Left renal cortex interstitium (tissue), 4 donors: ENCODE measurements at regions not wholly inside any gene's neighbourhood (a gene's known extent, or its start where the extent isn't known, plus 50 kb on each side); places are given as distances from the start of the nearest gene placed in this dataset.
"Not testable (repeated sequence)": the region's sequence is repeated elsewhere in the genome, so short reads cannot be mapped to it uniquely, and the experiment has no call there.

ENCODE experiments used
- DNase-seq, 4 donors: peaks; one replicate each; pipeline ENCODE4 v3.0.0-alpha.2; 2013; ENCODE audit warnings: low read depth in 4 of 4, low spot score in 2 of 4, missing footprints in 1 of 4

GRCh38 chr2:126952216-126952615 is 53.5 kb downstream of the TEX51 start:
- no peak for DNase-seq

DNA sequence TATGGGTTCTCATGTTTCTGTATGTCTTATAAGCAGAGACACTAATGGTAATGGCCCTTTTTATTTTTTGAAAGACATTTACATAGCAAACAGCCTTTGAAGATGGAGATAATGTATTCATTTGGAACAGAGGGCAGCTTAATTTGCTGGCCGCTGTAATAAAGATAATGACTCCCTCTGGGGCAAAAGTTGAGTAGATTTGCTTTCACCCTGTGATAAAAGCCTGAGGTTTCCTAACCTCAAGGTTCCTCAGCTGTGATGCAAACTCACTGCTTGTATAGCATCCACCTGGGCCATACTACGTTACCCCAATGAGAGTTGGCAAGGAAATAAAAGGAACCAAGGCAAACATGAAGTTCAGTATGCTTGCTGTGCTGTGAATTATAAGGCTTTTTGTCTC is 54.8 kb downstream of the TEX51 start:
- no peak for DNase-seq

- DNase-seq: no peak
Measured at GRCh38 chr2:126954831-126955230, 56.1 kb downstream of the TEX51 start.

GRCh38 chr2:126956773-126957172 is 58.1 kb downstream of the TEX51 start:
- DNase-seq: not testable (repeated sequence)

GRCh38 chr2:126963390-126963789 is 64.7 kb downstream of the TEX51 start:
- no peak for DNase-seq

GRCh38 chr2:126966601-126967000 is 67.9 kb downstream of the TEX51 start:
- DNase-seq: no peak

DNA sequence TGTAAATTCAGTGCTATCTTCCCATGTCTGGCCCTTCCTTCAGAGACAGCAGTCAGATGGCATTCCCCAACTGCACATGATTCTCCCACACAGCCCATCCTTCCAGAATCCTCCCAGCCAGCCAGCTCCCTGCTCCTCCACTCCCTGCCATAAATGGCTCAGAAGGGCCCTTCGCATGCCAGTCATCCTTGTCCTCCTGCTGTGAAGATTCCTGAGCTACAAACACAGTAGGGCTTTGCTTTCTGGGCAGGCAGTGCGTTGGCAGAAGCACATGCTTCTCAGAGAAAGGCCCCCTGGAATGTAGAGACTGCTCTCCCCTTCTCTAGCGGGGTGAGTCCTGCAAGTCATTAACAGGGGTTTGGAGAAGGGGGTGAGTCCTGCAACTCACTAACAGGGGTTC is 71.9 kb downstream of the TEX51 start:
- no peak for DNase-seq

DNA sequence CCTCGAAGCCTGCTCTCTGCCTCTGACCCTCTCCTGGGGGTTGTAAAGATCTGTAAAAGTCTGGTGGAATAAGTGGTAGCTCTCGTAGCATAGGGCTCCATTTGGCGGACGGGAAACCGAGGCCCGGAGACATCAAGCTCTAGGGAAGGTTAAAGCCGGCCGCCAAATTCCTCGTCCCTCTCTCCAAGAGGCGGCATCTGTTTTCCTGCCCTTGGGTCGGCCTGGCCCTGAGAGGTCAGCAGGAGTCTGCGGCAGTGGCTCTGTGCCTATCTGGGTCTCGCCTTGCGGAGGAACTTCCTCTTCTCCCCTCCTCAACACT is 72.4 kb downstream of the TEX51 start:
- DNase-seq: no peak

- peak in 2 of 4 donors; percentile 53 to 67 for DNase-seq
Measured at GRCh38 chr2:126971481-126972278, 73.0 kb downstream of the TEX51 start.

GRCh38 chr2:126972279-126972626 is 73.6 kb downstream of the TEX51 start:
- DNase-seq: no peak

DNA sequence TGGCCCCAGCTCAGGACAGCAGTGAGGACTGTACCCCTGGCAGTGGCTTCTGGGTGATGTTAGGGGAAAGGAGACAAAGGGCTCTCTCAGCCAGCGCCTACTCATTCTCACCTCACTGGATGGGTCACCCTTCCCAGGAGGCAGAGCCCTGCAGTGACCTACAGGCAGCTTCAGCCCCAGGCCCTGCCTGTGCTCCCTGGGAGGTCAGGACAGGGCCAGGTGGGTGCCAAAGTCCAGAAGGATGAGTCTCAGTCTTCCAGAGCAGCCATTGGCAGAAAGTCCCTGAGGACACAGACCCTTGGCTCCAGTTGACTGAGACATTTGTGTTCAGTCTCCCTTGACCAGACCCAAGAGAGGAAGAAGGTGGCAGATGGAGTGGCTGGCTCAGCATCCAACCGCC is 75.1 kb downstream of the TEX51 start:
- DNase-seq: no peak

GRCh38 chr2:126975671-126976655 is 77.3 kb downstream of the TEX51 start:
- DNase-seq: no peak

- no peak for DNase-seq
Measured at GRCh38 chr2:126976721-126977328, 78.1 kb downstream of the TEX51 start.

GRCh38 chr2:126978333-126978732 is 79.6 kb downstream of the TEX51 start:
- no peak for DNase-seq

DNA sequence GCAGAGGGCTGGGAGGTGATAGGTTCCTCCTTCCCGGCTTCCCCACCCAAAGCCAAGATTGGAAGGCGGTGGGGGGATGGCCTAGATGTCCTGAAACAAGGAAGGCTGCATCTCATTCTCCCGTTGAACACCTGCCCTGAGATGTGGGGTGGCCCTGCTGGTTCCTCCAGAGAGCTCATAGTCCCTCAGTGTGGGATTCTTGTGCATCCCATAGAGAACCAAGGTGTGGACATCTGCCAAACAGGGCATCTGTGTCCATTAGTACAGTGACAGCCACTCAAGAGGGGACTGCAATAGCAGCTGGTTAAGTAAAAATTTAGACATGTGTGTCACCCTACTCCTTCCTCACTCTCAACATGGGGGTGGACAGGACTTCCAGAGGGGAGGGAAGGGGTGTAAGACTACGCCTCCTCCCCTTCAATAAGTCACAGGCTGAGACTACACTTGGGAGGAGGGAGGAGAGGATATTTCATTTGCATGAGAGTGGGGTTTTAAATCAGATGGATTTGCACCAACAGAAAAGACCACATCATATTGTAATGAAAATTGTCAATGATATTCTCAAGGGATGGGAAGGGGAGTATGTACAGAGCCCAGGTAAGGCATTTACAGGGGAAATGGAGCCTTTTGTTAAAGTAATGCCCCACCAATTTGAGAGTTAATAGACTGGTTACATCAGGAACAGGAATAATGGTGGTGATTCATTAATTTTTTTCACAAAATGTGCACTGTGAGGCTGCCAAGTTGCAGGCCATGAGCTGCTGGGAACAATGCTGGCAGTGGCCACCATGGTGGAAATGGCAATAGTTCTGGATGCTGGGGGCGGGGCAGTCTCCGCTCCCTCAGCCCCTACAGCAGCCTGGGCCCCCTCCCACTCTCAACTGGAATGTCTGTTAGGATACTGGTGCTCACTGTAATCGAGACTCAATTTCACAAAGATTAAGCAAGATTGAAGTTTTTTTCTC is 80.6 kb downstream of the TEX51 start:
- no peak for DNase-seq

DNA sequence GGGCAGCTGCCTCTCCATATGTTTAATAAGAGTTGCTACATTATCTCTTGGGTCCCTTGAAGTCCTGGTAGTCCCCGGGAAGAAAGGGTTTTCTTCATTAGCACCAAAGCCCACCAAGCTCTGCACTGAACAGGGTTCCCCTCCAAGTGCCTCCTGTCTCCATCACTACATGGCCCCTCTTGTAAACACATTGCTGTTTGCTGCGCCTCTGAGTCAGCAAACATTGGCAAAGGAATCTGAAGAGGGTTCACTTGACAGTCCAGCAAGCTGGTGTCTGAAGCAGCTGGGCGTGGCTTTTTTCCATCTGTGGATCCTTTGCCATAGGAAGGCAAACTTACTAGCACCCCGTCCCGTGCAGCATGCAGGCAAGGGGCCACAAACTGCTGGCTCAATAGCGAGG is 82.8 kb downstream of the TEX51 start:
- DNase-seq: no peak

- DNase-seq: no peak
Measured at GRCh38 chr2:126982935-126983334, 84.2 kb downstream of the TEX51 start.

DNA sequence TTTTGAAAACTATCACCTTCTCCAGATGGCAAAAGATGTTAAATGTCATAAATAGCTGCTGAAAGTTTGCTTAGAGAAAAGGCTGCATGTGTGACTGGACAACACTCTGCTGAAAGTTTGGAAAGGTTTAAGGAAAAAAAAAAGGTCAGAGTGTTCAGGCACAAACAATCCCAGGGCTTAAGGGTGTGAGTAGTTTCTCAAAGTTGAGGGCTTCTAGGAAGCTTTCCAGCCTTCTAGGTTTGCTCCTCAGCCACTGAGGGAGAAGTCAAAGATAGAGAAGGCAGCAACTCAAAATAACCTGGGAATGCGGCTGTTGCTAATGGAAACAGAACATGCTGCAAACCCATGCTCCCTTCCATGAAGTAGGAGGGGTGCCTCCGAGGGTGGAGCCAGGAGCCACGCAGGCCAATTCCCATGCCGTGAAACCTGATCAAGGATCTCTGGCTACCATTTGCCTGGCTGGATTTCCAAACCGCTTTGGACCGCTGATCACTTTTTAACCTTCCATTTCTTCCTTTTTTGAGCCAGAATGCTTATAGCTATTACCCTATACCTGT is 88.0 kb downstream of the TEX51 start:
- DNase-seq: no peak

- no peak for DNase-seq
Measured at GRCh38 chr2:126988482-126988881, 89.8 kb downstream of the TEX51 start.

DNA sequence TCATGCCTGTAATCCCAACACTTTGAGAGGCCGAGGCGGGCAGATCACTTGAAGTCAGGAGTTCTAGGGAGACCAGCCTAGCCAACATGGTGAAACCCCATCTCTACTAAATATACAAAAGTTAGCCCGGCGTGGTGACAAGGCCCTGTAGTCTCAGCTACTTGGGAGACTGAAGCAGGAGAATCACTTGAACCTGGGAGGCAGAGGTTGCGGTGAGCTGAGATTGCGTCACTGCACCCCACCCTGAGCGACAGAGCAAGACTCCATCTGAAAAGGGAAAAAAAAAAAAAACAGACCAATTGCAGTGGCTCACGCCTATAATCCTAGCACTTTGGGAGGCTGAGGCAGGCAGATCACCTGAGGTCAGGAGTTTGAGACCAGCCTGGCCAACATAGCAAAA is 90.4 kb downstream of the TEX51 start:
- DNase-seq: not testable (repeated sequence)
